HG03575 (cell line): ENCODE measurements at regions not wholly inside any gene's neighbourhood (a gene's known extent, or its start where the extent isn't known, plus 50 kb on each side); places are given as distances from the start of the nearest gene placed in this dataset.
A peak's percentile ranks its signal among the peaks of the same experiment; 100 is the strongest.
"Not testable (repeated sequence)": the region's sequence is repeated elsewhere in the genome, so short reads cannot be mapped to it uniquely, and the experiment has no call there.

Experiments
- ATAC-seq: cut with Tn5 transposase; IDR thresholded peaks from one replicate; pipeline ENCODE4 v1.9.1; 2021; ENCODE audit not compliant: unreplicated experiment, insufficient number of reproducible peaks, low FRiP score; ENCODE audit errors: extremely low read depth

DNA sequence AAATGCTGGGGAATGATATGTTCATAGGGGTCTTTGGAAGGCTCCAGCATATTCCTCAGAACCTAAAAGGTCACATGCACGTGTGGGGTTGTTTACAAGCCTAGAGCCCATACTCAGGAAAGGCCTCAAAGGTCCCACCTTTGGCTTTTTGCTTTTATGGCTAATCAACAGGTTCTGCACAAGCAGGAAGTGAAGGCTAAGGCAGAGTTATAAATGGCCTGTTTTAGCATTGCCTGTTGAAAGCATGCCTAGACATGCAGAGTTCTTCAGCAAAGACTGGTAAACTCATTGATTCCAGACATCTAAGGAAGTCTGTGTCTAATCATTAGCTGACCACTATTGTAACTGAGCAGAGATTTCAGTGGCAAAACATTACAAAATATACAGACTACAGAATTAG is 198.3 kb downstream of the KCNRG start:
- no peak for ATAC-seq

DNA sequence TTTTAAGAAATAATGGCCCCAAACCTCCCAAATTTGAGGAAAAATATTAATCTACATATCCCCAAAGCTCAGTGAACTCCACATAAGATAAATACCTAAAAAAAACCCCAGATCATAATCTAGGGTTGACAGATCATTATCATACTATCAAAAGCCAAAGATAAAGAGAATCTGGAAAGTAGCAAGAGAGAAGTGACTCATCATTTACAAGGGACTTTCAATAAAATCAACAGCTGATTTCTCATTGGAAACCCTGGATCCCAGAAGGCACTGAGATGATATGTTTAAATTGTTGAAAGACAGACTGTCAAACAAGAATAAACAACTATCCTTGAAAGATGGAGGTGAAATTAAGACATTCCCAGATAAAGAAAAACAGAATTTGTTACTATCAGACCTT is 199.3 kb downstream of the KCNRG start:
- no peak for ATAC-seq

DNA sequence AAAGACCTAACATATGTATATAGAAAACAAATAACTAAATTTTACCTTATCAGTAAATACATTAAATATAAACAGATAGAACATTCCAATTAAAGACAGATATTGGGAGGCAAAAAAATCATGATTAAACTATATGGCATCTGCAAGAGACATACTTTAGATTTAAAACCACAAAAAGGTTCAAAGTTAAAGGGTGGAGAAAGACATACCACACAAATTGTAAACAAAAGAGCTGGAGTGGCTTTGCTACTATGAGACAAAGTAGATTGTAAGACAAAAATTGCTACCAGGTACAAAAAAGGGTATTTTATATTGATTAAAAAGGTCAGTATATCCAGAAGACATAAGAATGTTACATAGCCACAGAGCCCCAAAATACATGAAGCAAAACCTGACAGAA is 200.2 kb downstream of the KCNRG start:
- ATAC-seq, result no peak

DNA sequence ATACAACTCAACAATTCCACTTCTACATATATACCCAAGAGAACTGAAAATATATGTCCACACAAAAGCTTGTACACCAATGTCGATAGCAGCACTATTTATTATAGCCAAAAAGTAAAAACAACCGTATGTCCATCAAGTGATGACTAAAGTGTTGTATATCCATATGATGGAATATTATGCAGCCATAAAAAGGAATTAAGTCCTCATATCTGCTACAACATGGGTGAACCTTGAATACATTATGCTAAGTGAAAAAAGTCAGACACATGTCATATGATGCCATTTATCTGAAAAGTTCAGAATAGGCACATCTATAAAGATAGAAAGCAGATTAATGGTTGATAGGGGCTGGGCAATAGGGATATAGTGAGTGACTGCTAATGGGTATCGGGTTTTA is 204.5 kb downstream of the KCNRG start:
- no peak for ATAC-seq

DNA sequence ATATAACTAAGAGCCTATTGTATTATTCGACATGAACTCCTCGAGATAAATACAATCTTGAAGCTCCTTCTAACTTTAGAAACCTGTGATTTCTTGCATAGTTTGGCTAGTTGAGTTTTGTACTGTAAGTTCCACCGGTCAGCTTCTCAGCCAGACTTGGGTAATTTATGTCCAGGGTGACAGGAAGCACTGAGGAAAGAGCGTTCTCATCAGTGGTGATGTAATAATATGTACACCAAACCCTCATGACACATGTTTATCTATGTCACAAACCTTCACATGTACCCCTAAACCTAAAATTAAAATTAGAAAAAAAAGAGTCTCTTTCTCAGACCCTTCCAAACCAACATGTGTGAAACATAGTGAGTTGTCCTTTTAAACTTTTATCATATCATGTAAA is 205.7 kb downstream of the KCNRG start:
- no peak for ATAC-seq

DNA sequence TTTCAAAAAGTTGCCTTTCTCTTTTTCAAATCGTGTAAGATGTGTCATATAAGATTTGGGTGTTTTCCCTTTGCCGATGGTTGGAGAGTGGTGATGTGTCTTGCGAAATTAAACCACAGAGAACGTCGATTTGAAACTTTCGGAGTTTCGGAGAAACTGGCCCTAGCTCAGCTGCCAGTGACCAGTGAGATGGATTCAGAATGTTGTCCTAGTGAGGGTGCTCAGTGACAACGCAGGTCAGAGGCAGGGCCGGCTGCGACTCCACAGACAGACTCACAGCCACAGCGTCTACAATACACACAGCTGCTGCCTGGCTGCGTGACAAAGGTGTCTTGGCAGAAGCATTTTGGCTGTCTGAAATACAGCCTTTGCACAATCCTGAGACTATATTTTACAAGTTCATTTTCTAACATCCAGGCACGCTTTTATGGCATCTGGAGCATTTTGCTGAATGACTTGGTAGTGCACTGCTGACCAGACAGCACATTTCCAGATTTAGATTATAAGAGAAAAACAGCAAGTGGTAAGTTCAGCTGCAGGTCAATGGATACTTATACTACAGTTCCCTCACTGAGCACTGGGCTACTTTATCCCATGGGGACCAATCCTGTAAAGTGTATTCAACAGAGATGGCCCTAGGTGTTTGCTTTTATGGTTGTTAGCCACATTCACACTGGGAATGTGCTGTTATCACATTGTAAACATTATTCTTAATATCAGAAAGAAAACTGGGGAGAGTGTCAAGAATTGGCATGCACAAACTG is 207.5 kb downstream of the KCNRG start:
- no peak for ATAC-seq

DNA sequence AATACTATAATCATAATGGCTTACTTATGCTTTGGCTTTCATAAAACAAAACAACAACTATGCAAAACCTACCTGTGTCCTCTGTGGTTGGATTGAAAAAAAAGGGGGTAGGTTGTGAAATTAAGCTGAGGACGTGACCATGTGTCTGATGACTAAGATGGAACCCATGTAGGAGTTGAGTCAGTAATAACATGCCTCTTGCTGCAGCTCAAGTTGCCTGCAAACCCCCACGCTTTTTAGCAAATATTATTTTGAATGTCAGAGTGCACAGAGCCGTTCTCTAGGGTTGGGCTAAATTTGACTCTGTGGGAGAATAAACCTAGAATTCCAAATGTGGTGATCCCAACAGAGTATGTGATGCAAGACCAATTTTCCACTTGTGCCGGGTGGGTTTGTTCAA is 209.3 kb downstream of the KCNRG start:
- ATAC-seq, result peak; percentile 55

DNA sequence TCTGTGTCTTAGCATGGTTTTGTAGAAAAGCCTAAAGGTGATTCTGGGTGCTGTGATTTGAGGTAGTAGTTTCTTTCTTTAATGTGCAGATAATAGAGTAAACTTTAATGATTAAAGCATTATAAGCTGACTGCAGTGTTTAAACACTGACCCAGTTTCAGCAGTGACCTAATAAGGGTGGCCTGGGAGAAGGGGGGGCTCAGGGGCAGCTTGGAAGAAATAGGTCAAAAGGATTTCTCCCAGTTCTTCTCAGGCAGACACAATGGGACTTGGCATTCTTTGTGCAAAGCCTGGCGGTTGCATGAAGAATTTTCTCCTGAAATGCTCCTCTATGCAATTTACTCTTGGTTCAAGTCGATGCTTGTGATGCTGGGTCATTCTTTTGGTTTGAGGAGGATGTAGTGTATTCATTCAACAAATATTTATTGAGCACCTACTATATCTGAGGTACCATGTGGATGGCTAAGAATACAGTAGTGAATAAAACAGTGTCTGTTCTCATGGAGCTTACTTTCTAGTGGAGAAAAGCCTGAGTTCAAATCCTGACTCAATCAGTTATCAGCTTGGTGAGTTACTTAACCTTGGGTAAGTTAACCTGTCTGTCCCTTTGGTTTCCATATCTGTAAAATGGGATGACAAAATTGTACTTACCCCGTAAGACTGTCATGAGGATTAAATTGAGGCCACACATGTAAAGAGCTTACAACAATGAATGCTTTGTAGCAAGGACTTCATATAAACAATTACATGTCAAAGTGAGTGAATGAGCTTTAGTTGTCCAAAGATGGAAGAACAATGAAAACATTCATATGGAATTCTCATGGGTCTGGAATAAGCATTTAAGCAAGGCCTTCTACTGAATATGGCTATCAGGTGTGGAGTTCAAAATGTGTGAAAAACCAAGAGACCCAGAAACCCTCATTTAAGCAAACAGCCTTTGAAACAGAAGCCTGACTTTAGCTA is 210.2 kb downstream of the KCNRG start:
- ATAC-seq, result no peak

DNA sequence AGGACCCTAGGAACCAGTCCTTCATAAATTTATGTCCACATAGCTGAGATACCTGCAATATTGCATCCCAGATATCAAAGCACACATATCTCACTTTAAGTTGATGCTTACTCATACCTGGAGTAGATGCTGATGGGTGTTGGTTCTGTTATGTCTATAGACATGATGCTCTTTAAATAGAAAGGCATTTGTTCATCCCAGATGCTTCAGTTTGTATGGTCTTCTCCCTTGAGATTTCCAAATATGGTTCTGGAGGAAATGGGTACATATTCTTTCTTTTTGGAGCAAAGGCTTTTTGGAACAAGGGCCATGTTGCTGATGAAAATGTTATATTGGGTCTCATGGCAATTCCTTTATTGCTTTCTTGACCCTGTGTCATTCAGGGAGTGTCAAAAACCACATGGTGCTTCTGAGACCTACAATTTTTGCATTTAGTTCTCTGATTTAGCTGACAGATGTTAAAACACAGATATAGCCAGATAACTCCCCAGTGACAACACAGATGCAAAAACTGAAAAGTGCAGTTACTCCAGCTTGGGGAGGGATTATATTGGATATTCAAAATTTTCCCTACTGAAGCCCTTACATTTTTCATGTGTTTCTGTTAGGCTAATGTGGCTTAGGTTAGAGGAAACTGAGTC is 211.4 kb downstream of the KCNRG start:
- ATAC-seq, result no peak

DNA sequence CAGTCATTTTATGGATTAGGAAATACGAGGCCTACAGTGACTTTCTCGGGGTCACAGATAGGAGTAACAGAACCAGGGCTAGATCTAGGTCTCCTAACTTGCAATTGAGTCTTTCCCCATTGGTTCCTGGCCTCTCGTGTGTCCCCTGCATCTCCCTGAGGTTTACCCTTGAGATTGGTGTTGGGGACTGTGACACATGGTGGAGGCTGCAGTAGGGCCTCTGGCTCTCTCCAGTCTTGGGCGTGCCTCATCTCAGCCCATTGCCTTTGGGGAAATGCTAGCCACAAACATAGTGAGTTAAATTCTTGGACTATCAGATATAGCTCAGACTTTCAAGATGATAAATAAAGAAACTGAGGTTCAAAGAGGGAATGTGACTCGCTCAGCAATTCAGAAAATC is 212.1 kb downstream of the KCNRG start:
- ATAC-seq, result no peak

DNA sequence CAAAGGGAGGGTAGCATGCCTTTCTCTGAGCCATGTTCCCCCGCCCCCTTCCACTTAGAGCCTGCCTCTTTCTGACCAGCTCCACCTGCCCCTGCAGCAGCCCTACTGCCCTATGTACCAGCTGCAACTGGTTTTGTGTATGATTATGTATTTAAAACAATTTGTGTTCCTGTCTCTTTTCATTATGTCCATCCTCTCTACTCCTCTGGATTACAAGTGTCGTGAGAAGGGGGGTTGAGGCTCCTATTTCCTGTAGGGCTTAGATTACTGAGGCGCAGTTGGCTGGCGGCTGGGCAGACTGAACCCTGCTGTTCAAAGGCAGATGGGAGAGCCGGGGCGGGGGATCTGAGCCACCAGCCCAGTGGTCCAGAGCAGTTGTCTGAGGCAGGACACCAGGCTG is 213.3 kb downstream of the KCNRG start:
- no peak for ATAC-seq

DNA sequence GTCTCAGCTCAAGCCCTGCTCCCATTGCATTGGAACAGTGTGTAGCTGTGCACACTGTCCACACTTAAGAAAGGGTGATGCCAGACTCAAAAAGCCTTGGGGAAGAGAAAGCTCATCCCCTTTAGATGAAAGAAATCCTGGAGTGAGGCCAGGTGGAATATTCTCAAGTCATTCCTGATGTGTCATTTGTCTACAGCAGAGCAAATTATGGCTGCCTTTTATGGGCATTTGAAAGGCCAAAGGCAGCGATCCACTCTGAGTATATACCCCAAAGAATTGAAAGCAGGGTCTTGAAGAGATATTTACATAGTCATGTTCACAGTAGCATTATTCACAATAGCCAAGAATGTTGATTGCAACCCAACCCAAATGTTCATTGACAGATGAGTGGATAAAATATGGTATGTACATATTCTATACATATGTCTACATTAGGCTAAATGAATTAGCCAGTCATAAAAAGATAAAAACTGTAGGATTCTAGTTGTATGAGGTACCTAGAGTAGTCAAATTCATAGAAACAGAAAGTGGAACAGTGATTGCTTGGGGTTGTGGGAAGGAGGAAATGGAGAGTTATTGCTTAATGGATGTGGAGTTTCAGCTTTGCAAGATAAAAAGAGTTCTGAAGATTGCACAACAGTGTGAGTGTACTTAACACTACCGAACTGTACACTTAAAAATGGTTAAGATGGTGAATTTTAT is 214.9 kb downstream of the KCNRG start:
- no peak for ATAC-seq

DNA sequence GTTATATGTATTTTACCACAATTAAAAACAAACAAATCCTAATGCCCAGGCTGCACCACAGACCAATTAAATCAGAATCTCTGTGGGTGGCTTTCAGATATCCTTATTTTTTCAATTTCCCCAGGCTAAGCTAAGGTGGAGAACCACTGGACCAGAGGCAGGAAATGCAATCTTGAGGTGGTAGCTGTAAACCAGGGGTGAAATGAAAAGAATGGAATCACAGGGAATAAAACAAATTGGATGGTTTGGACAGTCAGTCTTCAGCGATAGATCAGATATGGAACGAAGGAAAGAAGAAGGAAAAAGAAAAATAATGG is 215.4 kb downstream of the KCNRG start:
- ATAC-seq, result no peak

DNA sequence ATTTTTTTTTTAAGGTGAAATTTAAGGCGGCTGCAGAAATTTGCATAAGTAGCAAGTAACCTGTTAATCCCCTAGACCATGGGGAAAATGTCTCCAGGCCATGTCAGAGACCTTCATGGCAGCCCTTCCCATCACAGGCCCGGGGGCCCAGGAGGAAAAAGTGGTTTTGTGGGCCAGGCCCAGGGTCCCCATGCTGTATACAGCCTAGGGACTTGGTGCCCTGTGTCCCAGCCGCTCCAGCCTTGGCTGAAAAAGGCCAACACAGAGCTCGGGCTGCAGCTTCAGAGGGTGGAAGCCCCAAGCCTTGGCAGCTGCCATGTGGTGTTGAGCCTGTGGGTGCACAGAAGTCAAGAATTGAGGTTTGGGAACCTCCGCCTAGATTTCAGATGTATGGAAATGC is 218.3 kb downstream of the KCNRG start:
- ATAC-seq, result not testable (repeated sequence)

DNA sequence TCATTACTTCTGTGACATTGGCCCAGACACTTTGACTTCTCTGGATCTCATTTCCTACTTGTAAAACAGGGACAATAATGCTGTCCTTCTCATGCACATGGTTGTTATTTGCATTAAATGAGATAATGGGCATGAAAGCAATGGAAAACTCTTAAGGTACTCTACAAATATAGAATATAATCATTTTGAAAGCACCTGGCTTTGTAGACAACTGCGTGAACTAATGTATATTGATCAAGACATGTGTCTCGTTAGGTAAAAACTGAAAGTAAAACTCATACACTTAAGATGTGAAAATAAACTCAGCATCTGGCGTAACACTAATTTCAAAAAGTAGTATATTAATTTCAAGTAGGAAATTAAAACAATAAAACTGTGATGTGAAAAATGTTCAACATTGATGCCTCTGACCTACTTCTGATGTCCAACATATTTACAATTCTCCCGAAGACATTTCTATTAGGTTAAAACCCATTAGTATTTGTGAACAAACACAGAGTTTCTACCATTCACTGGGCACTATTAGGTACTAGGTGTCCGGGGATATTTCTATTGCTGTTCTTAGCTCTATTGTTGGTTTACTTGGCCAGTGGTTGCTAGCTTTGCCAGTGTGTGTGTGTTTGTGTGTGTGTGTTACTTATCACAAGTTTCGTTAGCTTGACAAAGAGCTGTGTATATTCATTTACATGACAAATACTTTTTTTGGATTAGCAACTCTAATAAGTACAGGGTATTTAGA is 220.5 kb downstream of the KCNRG start:
- no peak for ATAC-seq

DNA sequence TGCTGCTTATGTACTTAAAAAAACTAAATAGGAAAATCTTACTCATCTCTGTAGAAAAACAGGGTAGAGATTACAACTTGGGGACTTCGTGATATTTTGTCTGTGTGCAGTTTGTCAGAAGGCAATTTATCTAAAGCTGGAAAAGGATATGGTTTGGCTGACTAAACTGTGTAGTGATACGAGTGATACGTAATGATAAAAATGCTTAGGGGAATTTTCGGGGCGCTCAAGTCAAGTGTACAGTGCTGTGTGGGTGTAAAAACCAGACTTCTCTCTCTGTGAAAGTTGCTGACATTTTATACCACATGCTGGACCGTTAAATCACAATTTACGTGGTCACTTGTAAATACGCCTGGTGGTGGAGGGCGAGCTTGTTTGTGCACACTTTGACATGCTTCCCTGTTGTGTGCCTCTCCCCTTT is 221.7 kb downstream of the KCNRG start:
- ATAC-seq, result peak; percentile 85

DNA sequence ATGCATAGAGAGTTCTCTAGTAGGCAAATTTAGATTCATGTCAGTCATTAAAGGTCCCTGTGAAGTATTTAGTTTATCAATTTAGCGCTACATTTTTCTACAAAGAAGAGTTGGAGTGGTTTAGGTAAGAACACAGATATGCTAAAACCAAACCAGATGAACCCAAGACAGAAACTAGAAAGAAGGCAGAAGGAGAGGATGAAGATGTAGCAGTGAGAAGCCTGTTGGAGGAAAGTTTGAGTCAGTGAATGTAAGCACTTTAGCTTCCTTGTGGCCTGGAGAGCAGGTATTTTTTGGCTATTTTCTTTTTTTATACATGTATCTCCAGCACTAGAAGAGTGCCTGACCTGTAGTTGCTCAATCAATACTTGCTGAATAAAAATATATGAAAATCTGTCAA is 223.7 kb downstream of the KCNRG start:
- ATAC-seq, result no peak

DNA sequence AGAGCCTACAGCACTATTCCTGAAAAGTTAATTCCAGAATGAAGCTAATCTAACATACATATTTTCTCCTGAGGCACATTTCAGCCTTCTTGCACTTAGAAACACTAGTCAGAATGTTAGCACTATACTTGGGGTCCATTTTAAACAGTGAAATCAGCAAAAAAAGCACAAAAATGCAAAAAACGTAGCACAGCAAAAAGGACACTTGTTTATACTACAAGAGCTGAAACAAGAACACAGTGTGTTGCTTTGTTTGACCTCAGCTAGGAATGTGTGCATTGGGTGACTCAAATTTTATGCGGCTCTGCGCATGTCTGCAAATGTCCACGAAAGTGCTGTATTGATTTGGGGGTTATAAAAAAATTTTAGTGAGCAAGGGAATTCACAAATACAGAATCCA is 226.2 kb downstream of the KCNRG start:
- no peak for ATAC-seq

DNA sequence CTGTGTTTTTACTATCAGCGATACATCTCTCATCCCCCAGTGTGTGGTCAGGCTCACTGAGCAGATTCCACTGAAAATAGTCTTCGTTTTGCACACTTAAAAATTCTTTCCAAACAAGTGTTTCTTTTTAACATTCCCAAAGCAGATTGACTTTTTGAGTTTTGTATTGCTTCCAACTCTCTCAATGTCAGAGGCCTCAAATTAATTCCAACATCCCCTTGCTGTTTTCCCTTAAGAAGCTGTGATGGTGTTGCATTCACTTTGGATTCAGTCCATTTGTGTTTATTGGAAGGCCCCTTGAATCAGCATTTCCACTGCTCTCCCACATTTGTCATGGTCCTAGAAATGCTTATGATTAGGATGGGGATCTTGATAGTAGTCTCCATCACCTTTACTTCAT is 228.7 kb downstream of the KCNRG start:
- no peak for ATAC-seq
